GM20000 (cell line): ENCODE measurements at regions not wholly inside any gene's neighbourhood (a gene's known extent, or its start where the extent isn't known, plus 50 kb on each side); places are given as distances from the start of the nearest gene placed in this dataset.

ENCODE experiments used
- DNase-seq: peaks from one replicate; pipeline ENCODE4 v3.0.0; 2012; ENCODE audit warnings: low spot score
- CTCF ChIP-seq: IDR thresholded peaks from 2 replicates; pipeline ENCODE4 v1.5.1; 2012; ENCODE audit warnings: mild to moderate bottlenecking, control low read depth; ENCODE audit errors: extremely low read depth, missing control alignments

DNA sequence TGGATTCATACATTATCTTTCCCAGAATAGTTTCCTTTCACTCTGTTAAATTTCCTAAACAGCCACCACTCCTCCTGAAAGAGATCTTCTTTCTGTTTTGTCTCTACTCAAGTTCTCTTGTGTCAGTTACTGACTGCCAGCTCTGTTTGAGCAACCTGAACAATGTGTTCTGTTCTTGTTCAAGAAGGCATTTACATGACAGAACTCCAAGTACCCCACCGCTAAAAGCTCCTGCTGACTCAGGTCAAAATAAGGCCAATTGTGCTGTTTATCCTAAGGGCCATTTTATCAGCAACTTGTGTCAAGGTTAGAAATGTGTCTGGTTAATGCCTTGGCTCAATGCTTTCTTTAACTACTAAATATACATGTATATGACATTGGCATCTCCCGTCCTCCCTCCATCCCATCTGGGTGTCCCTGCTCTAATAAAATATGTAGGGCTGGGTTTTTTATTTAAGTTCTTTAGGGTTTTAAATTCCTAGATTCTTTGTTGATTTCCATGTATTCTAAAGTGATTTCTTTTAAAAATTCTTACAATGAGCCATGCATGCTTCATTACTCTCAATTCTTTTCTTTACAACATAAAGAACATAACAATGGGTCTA is 144.3 kb upstream of the PAQR3 start:
- no peak for TF ChIP-seq CTCF
- DNase-seq: no peak

DNA sequence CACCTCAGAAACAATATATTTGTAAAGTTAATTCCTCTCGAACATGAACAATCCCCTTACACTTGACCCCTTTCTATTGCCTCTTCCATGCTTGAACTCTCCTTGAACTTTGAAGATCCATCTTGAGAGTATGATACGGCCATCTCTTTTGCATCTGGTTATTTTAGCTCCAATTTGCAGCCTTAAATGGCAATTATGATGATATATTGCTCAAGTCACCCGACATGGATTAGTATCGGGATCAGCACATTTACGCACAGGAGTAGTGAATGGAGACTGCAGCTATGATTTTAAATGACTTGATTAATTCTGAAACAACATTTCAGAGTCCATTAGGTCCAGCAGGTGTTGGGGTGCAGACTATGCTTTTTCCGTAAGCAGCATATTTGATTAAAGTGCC is 143.8 kb upstream of the PAQR3 start:
- no peak for TF ChIP-seq CTCF
- no peak for DNase-seq

- TF ChIP-seq CTCF: no peak
- no peak for DNase-seq
These were observed 142.7 kb upstream of the PAQR3 start for GRCh38 chr4:79081973-79082372.

- no peak for DNase-seq
- TF ChIP-seq CTCF: no peak
These were observed 139.1 kb upstream of the PAQR3 start for GRCh38 chr4:79078339-79078738.

- no peak for DNase-seq
- TF ChIP-seq CTCF: no peak
These were observed 134.8 kb upstream of the PAQR3 start for GRCh38 chr4:79074040-79074439.

DNA sequence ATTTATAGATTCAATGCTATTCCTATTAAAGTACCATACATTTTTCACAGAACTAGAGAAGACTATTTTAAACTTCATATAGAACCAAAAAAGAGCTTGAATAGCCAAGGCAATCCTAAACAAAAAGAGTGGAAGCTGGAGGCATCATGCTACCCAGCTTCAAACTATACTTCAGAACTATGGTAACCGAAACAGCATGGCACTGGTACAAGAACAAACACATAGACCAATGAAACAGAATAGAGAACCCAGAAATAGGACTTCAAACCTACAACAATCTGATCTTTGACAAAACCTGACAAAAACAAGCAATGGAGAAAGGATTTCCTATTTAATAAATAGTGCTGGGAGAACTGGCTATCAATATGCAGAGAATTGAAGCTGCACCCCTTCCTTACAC is 134.2 kb upstream of the PAQR3 start:
- no peak for DNase-seq
- TF ChIP-seq CTCF: no peak

DNA sequence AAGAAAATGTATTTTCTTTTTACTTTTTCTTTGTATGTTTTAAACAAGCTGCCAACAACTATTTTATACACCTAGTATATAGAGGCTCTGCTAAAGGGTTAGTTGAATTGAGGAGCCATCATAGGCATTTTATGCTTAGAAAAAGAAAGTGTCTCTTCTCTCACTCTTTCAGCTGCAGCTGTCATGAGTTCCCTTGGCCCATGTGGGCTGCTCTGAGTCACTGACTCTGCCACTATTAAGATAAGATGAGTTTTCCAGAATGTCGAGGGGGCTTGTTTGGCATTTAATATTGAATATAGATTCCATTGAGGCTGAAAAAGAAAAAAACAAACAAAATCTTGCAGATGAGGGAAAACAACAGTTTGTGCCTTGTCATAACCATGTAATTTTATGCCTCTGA is 126.0 kb upstream of the PAQR3 start:
- no peak for DNase-seq

More for the DNA sequence above, 126.0 kb upstream of the PAQR3 start:
- no peak for TF ChIP-seq CTCF
